IPS-15b (cell line): ENCODE measurements at regions not wholly inside any gene's neighbourhood (a gene's known extent, or its start where the extent isn't known, plus 50 kb on each side); places are given as distances from the start of the nearest gene placed in this dataset.
"Not testable (repeated sequence)": the region's sequence is repeated elsewhere in the genome, so short reads cannot be mapped to it uniquely, and the experiment has no call there.

Experiments used
- H3K27me3 ChIP-seq: one replicate; pipeline ENCODE4 v1.6.1; 2013; ENCODE audit warnings: low read length; ENCODE audit not compliant: control insufficient read depth, insufficient read depth
- H3K36me3 ChIP-seq: one replicate; pipeline ENCODE4 v1.6.1; 2013; ENCODE audit warnings: low read length; ENCODE audit not compliant: control insufficient read depth, insufficient read depth
- H3K4me1 ChIP-seq: one replicate; pipeline ENCODE4 v1.6.1; 2013; ENCODE audit warnings: mild to moderate bottlenecking, low read length; ENCODE audit not compliant: control insufficient read depth, insufficient read depth
- H3K4me3 ChIP-seq: one replicate; pipeline ENCODE4 v1.5.1; 2013; ENCODE audit warnings: low read depth, low read length
- H3K9ac ChIP-seq: one replicate; pipeline ENCODE4 v1.6.1; 2013; ENCODE audit warnings: low read depth, mild to moderate bottlenecking, low read length
- H3K9me3 ChIP-seq: one replicate; pipeline ENCODE4 v1.6.1; 2013; ENCODE audit warnings: mild to moderate bottlenecking, low read length; ENCODE audit not compliant: control insufficient read depth, insufficient read depth

DNA sequence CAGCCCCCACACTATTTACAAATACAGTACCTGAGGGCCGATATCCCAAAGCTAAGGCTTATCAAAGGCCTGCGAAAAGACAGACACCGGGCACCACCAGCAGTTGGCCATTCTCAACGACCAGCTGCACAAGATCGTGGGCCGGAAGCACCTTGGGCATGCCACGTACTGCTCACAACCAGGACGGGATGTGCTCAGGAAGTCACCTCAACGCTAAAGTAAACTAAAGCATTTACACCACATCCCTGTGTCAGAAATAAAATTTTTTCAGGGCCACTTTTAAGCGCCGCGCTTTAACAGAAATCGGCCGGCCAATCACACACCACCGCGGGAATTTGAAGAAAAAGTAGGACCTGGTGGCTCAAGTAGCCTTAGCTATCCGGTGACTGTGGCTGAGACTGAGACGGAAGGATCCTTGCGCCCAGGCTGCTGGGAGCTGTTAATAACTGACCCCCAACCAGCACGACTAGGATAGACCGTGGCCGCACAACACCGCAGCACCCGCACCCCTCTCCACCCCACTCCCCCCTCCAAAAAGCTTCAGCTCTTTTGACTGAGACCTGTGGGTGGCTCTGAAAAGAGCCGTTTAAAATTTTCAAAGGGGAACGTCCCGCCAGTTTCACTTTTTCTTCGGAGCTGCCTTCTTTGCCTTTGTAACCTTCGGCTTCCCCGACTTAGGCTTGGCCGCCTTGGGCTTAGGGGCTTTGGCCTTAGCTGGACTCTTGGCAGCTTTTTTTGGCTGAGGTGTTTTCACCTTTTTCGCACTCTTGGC lies 131.2 kb upstream of the BTN3A2 start:
- Histone ChIP-seq H3K9me3 (no peaks in the 10 kb centered on the region), H3K36me3 (no peaks in the 10 kb centered on the region), H3K4me1 (no peaks in the 10 kb centered on the region), H3K4me3 (peak overlapping the region; percentile 66), H3K27me3 (no peaks in the 10 kb centered on the region), H3K9ac (peak overlapping the region; percentile 90)

DNA sequence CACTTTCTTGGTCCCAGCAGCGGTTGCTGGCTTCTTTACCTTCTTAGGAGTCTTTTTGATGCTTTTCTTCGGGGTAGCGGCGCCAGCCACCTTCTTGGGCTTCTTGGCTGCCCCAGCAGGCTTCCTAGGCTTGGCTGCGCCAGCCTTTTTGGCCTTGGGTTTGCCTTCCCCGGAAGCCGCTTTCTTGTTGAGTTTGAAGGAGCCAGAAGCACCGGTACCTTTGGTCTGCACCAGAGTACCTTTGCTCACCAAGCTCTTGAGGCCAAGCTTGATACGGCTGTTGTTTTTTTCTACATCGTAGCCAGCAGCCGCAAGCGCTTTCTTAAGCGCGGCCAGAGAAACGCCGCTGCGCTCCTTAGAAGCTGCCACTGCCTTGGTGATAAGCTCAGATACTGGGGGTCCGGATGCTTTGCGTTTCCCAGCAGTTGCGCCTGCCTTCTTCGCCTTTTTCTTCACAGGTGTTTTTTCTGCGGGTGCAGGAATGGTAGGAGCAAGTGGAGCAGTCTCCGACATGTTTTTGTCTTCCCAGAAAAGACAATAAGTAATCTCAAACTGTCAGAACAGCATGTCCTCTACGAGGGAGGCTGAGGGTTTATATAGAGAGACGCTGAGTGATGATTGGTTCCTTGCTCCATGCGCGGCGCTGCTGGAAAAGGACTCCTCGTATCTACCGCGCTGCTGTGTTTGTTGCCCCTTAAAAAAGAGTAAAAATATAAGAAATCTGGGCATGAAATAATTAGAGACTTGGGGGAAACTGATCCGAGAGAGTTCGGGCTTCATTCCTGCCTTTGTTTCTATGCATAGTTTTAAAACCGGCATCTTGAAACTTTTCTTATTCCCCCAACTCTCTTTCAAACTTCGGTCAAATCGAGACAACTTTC lies 130.3 kb upstream of the BTN3A2 start:
- H3K36me3 ChIP-seq = no peaks in the 10 kb centered on the region
- H3K9me3 ChIP-seq = no peaks in the 10 kb centered on the region
- no peaks in the 10 kb centered on the region for H3K4me1 ChIP-seq
- H3K4me3 ChIP-seq = peak overlapping the region; percentile 66
- peak overlapping the region; percentile 98 for H3K9ac ChIP-seq
- no peaks in the 10 kb centered on the region for H3K27me3 ChIP-seq

- H3K9ac ChIP-seq = peak overlapping the region; percentile 98
- H3K4me3 ChIP-seq = peak overlapping the region; percentile 66
Measured at GRCh38 chr6:26235302-26235670, 129.7 kb upstream of the BTN3A2 start.

GRCh38 chr6:26239415-26239814 lies 125.6 kb upstream of the BTN3A2 start:
- H3K9ac ChIP-seq, H3K27me3 ChIP-seq, H3K9me3 ChIP-seq, H3K36me3 ChIP-seq, H3K4me1 ChIP-seq, H3K4me3 ChIP-seq: not testable (repeated sequence)

More at GRCh38 chr6:26235302-26235670, 129.7 kb upstream of the BTN3A2 start:
- H3K36me3 ChIP-seq = no peaks in the 10 kb centered on the region
- H3K27me3 ChIP-seq = no peaks in the 10 kb centered on the region
- no peaks in the 10 kb centered on the region for H3K9me3 ChIP-seq
- no peaks in the 10 kb centered on the region for H3K4me1 ChIP-seq

DNA sequence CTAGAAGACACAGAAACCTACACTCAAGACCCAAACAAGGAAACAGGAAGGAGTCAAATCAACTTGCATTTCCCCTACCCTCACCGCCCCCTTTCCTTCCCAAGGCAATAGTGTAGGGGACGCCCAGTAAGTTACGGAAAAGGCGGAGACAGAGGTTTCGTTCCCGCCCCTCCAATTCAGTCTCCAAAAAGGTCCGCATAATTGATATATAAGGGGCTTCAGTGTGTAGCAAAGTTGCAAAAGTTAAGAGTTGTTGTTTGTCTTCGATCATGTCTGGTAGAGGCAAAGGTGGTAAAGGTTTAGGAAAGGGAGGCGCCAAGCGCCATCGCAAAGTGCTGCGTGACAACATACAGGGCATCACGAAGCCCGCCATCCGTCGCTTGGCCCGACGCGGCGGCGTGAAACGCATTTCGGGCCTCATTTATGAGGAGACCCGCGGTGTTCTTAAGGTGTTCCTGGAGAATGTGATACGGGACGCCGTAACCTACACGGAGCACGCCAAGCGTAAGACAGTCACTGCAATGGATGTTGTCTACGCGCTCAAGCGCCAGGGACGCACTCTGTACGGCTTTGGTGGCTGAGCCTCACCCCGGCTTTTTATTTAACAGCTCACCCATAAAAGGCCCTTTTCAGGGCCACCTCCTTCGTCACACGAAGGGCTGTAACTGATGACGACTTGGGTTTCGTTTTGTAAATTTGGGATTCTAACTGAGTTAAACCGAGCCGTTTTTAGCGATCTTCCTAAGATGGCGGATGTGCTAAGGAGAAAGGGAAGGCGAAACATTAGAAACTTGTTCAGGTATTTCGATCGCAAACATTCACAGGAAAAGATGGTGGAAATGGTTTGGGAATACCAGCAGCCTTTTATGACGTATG lies 124.6 kb upstream of the BTN3A2 start:
- Histone ChIP-seq H3K4me1 (peaks cover 5% of the 10 kb centered on the region), H3K9ac (peak overlapping the region; percentile 96), H3K36me3 (no peaks in the 10 kb centered on the region), H3K4me3 (peak overlapping the region; percentile 74), H3K27me3 (no peaks in the 10 kb centered on the region), H3K9me3 (no peaks in the 10 kb centered on the region)

DNA sequence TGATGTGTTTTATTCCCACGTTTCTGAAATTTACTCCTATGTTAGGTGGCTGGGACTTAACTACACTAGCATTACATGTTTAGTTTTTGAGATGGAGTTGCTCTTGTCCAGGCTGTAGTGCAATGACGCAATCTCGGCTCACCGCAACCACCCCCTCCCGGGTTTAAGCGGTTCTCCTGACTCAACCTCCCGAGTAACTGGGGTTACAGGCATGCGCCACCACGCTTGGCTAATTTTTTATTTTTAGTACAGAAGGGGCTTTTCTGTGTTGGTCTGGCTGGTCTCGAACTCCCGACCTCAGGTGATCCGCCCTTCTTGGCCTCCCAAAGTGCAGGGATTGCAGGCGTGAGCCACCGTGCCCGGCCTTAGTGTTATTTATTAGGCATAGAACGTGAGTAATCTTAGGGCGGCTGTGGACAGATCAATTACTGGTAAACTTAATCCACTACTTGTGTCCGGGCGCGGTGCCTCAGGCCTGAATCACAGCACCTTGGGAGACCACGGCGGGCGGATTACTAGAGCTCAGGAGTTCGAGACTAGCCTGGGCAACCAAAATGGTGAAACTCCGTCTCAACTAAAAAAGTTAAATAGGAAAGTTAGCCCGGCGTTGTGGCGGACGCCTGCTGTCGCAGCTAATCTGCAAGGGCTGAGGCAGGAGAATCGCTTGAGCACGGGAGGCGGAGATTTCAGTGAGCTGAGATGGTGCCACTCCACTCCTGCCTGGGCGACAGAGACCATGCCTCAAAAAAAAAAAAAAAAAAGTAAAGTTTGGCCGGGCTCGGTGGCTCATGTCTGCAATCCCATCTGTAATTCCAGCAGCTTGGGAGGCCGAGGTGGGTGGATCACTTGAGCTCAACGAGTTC lies 123.7 kb upstream of the BTN3A2 start:
- peak overlapping the region; percentile 74 for H3K4me3 ChIP-seq

DNA sequence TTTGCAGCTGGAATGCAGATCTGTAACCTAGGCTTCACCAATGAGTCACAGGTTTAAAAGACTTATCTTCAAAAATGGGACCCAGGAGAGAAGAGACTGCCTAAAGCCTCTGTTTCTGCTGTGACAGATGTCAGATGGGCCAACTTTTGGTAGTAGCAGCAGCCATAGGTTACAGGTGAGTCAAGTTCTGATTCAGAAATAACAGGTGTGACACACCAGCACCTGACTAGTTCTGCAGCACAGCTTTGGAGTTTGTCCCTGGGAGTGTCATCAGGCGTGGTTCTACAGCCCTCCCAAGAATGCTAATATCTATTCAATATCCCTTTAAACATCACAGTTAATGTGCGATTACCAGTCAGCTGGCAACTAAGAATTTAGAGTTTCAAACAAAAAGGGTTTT lies 121.9 kb upstream of the BTN3A2 start:
- Histone ChIP-seq H3K36me3 (no peaks in the 10 kb centered on the region), H3K4me1 (peaks cover 6% of the 10 kb centered on the region), H3K9me3 (no peaks in the 10 kb centered on the region), H3K27me3 (no peaks in the 10 kb centered on the region), H3K4me3 (no peak overlapping the region), H3K9ac (no peak overlapping the region)

More for the DNA sequence above, 123.7 kb upstream of the BTN3A2 start:
- Histone ChIP-seq H3K36me3 (no peaks in the 10 kb centered on the region), H3K9ac (peak overlapping the region; percentile 96), H3K4me1 (peaks cover 5% of the 10 kb centered on the region), H3K9me3 (no peaks in the 10 kb centered on the region), H3K27me3 (no peaks in the 10 kb centered on the region)

DNA sequence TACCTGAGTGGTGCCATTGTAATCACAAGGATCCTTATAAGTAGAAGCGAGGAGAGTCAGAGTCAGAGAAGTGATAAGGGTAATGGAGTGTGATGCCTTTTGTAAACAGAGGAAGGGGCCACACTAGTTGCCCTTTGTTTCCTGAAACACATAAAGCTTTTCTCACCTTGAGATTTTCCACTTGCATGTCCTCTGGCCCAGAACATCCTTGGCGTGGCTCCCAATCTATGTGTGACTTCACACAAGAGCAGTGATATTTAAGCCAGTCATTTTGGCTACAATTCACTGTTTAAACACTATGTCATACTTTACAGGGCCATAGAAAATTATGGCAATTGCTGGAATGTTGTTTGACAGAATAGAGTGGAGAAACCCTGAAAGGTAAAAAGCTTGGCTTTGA lies 121.2 kb upstream of the BTN3A2 start:
- Histone ChIP-seq H3K4me3 (no peak overlapping the region), H3K4me1 (peaks cover 8% of the 10 kb centered on the region), H3K9ac (no peak overlapping the region), H3K27me3 (no peaks in the 10 kb centered on the region), H3K36me3 (no peaks in the 10 kb centered on the region), H3K9me3 (no peaks in the 10 kb centered on the region)

DNA sequence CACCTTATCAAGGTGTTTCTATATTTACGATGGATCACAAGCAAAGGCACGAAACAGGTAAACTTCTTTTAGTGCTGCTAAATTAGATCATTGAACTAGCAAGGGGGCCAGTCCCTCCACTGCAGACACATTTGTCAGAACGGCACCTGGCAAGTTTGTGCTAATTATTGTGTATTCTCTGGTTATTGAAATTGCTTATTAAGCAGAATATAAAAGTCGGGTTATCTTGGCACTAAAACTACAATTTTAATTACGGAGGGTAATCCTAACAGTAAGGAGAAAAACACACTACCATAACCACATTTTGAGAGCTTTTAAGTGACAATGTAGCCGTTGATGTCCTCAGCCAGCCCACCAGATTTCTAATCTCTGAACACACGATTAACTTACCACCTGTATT lies 118.9 kb upstream of the BTN3A2 start:
- no peaks in the 10 kb centered on the region for H3K27me3 ChIP-seq
- H3K36me3 ChIP-seq = no peaks in the 10 kb centered on the region
- no peak overlapping the region for H3K4me3 ChIP-seq
- no peak overlapping the region for H3K9ac ChIP-seq
- no peaks in the 10 kb centered on the region for H3K9me3 ChIP-seq
- H3K4me1 ChIP-seq = peaks cover 8% of the 10 kb centered on the region

DNA sequence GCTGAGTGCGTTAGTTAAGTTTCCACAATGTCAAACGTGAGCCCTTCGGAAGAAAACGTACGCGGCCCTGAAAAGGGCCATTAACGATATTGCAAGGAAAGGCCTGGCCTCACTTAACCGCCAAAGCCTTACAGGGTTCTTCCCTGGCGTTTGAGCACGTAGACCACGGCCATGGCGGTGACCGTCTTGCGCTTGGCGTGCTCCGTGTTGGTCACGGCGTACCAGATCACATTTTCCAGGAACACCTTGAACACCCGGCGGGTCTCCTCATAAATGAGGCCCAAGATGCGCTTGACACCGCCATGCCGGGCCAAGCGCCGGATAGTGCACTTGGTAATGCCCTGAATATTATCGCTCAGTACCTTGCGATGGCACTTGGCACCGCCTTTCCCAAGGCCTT lies 118.4 kb upstream of the BTN3A2 start:
- Histone ChIP-seq H3K36me3 (no peaks in the 10 kb centered on the region), H3K4me1 (peaks cover 8% of the 10 kb centered on the region), H3K27me3 (no peaks in the 10 kb centered on the region), H3K4me3 (no peak overlapping the region), H3K9me3 (no peaks in the 10 kb centered on the region), H3K9ac (no peak overlapping the region)

DNA sequence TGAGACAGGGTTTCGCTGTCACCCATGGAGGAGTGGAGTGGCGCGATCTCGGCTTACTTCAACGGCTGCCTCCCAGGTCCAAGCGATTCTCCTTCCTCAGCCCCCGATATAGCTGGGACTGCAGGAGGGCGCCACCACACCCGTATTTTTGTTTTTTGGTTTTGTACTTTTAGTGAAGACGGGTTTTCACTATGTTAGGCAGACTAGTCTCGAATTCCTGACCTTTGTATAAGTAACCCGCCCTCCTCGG lies 115.4 kb upstream of the BTN3A2 start:
- peak overlapping the region; percentile 95 for H3K4me3 ChIP-seq
- no peaks in the 10 kb centered on the region for H3K27me3 ChIP-seq
- peak overlapping the region; percentile 99 for H3K9ac ChIP-seq
- H3K9me3 ChIP-seq = no peaks in the 10 kb centered on the region
- peaks cover 2% of the 10 kb centered on the region for H3K4me1 ChIP-seq
- no peaks in the 10 kb centered on the region for H3K36me3 ChIP-seq
